Endodermal cell (in vitro differentiated cells): ENCODE measurements at regions not wholly inside any gene's neighbourhood (a gene's known extent, or its start where the extent isn't known, plus 50 kb on each side); places are given as distances from the start of the nearest gene placed in this dataset.
"Not testable (repeated sequence)": the region's sequence is repeated elsewhere in the genome, so short reads cannot be mapped to it uniquely, and the experiment has no call there.

Source experiments
- DNase-seq: peaks from one replicate; pipeline ENCODE4 v3.0.0-alpha.2; 2017
- H3K27ac ChIP-seq: 2 replicates; pipeline ENCODE4 v1.5.1; 2013; ENCODE audit warnings: mild to moderate bottlenecking, low read depth, low read length, moderate library complexity
- H3K27me3 ChIP-seq: 2 replicates; pipeline ENCODE4 v1.6.1; 2013; ENCODE audit warnings: mild to moderate bottlenecking, low read length, moderate library complexity; ENCODE audit not compliant: insufficient read depth, control insufficient read depth, poor library complexity, severe bottlenecking
- H3K36me3 ChIP-seq: 2 replicates; pipeline ENCODE4 v1.7.0; 2013; ENCODE audit warnings: mild to moderate bottlenecking, low read length, moderate library complexity; ENCODE audit not compliant: control insufficient read depth, insufficient read depth
- H3K4me1 ChIP-seq: one replicate; pipeline ENCODE4 v1.7.0; 2013; ENCODE audit warnings: low read length; ENCODE audit not compliant: control insufficient read depth, insufficient read depth
- H3K4me3 ChIP-seq: 2 replicates; pipeline ENCODE4 v1.5.1; 2013; ENCODE audit warnings: mild to moderate bottlenecking, low read length, moderate library complexity
- H3K9ac ChIP-seq: 2 replicates; pipeline ENCODE4 v1.6.1; 2013; ENCODE audit warnings: mild to moderate bottlenecking, low read length, moderate library complexity; ENCODE audit not compliant: poor library complexity, severe bottlenecking; ENCODE audit errors: extremely low read depth
- H3K9me3 ChIP-seq: 2 replicates; pipeline ENCODE4 v1.6.1; 2013; ENCODE audit warnings: mild to moderate bottlenecking, low read length, moderate library complexity; ENCODE audit not compliant: control insufficient read depth
- H3K27ac Mint-ChIP-seq: 2 replicates; pipeline ENCODE4 v1.8.0; 2020; ENCODE audit warnings: mixed read lengths
- H3K27me3 Mint-ChIP-seq: 2 replicates; pipeline ENCODE4 v1.8.0; 2021; ENCODE audit warnings: mild to moderate bottlenecking, mixed read lengths; ENCODE audit not compliant: insufficient read depth
- H3K36me3 Mint-ChIP-seq: 2 replicates; pipeline ENCODE4 v1.8.0; 2020; ENCODE audit warnings: low read depth, mixed read lengths
- H3K4me1 Mint-ChIP-seq: 2 replicates; pipeline ENCODE4 v1.8.0; 2020; ENCODE audit warnings: mixed read lengths
- H3K4me3 Mint-ChIP-seq: 2 replicates; pipeline ENCODE4 v1.8.0; 2020; ENCODE audit warnings: mild to moderate bottlenecking, moderate library complexity, mixed read lengths
- H3K9me3 Mint-ChIP-seq: 2 replicates; pipeline ENCODE4 v1.8.0; 2020; ENCODE audit warnings: mild to moderate bottlenecking, mixed read lengths
- WGBS, 2 experiments: methylation state at CpG; one replicate each; pipeline versions ENCODE4 v1.1.5 to v1.1.7; 2013; ENCODE audit warnings: missing lambda C conversion rate in 2 of 2, mixed read lengths in 1 of 2; ENCODE audit not compliant: insufficient coverage in 1 of 2, insufficient read length in 1 of 2; 5-methylcytosine and 5-hydroxymethylcytosine counted together
- TF ChIP-seq, protein P1 (sequence below): fragments of 200-600 bp; sonication (generic); conservative IDR thresholded peaks from 2 replicates; pipeline ENCODE4 v1.5.0; 2021; ENCODE audit warnings: antibody characterized with exemption, mild to moderate bottlenecking

DNA sequence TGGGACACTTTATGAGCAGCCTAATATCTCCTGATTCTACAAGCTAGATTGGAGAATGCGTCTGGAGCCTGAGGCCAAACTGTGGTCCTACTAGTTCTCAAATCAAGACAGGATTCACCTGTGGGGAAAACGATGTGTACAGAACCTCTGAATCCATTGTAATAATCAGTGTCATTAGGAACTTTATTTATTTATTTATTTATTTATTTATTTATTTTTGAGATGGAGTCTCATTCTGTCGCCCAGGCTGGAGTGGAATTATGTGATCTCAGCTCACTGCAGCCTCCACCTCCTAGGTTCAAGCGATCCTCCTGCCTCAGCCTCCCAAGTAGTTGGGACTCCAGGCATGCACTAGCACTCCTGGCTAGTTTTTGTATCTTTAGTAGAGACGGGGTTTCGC lies 52.6 kb upstream of the KIF26B start:
- not testable (repeated sequence) for H3K9me3 Mint-ChIP-seq, H3K4me1 ChIP-seq, H3K9me3 ChIP-seq, H3K4me3 Mint-ChIP-seq, H3K27ac Mint-ChIP-seq, H3K27me3 Mint-ChIP-seq, H3K4me3 ChIP-seq, H3K27me3 ChIP-seq, H3K9ac ChIP-seq, H3K36me3 Mint-ChIP-seq, H3K27ac ChIP-seq, H3K36me3 ChIP-seq, DNase-seq
- H3K4me1 Mint-ChIP-seq, result peaks cover 15% of the 10 kb centered on the region
- 93 to 96% methylated on average over 4 to 6 of the region's 6 CpGs for WGBS, 2 experiments

DNA sequence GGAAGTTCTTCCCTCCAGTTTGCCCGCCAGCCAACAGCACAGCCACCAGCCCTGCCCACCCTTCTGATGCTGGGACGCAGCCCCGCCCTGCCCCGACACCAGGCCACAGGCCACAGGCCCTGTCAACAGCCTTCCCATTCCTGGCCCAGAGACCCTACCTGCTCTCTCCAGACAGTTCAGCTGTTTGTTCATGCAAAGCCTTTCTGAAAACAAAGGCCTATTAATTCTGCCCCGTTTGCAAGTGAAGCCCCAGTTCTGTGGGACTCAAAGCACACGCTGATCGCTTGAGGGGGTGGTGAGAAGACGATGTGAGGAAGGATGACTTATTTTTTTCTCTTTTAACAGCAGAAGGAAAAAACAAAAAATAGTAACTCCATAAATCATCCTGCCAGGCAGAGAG lies 55.4 kb upstream of the KIF26B start:
- H3K4me1 Mint-ChIP-seq, result peaks cover 32% of the 10 kb centered on the region
- H3K4me3 ChIP-seq, result no peak overlapping the region
- no peak overlapping the region for H3K27ac Mint-ChIP-seq
- no peaks in the 10 kb centered on the region for H3K27me3 ChIP-seq
- 75 to 87% methylated on average over 4 to 8 of the region's 8 CpGs for WGBS, 2 experiments
- no peaks in the 10 kb centered on the region for H3K36me3 Mint-ChIP-seq
- no peaks in the 10 kb centered on the region for H3K9me3 ChIP-seq
- H3K27ac ChIP-seq, result no peak overlapping the region
- H3K9ac ChIP-seq, result no peak overlapping the region
- no peaks in the 10 kb centered on the region for H3K27me3 Mint-ChIP-seq
- peaks cover under 1% of the 10 kb centered on the region for H3K9me3 Mint-ChIP-seq
- peaks cover 17% of the 10 kb centered on the region for H3K4me1 ChIP-seq
- no peaks in the 10 kb centered on the region for H3K36me3 ChIP-seq
- TF ChIP-seq, protein P1, sequence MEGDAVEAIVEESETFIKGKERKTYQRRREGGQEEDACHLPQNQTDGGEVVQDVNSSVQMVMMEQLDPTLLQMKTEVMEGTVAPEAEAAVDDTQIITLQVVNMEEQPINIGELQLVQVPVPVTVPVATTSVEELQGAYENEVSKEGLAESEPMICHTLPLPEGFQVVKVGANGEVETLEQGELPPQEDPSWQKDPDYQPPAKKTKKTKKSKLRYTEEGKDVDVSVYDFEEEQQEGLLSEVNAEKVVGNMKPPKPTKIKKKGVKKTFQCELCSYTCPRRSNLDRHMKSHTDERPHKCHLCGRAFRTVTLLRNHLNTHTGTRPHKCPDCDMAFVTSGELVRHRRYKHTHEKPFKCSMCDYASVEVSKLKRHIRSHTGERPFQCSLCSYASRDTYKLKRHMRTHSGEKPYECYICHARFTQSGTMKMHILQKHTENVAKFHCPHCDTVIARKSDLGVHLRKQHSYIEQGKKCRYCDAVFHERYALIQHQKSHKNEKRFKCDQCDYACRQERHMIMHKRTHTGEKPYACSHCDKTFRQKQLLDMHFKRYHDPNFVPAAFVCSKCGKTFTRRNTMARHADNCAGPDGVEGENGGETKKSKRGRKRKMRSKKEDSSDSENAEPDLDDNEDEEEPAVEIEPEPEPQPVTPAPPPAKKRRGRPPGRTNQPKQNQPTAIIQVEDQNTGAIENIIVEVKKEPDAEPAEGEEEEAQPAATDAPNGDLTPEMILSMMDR, result no peak
- no peak for DNase-seq
- no peak overlapping the region for H3K4me3 Mint-ChIP-seq

DNA sequence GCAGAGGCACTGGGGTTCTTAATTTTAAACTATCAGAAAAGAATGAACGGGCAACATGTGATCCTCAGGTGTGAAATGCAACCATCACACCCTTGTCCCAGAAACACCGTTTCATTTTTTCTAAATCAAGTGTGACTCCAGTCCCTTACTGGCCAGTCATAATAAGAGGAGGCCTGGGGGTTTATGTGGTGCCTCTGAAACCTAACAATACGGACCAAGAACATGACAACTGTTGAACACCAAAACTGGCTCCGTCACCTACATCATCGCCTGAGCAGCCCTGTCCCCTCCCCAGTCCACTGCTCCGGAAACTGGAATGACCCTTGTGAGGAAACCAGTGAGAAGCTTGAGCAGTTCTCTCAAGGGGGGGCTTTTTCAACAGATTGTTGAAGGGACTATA lies 55.9 kb upstream of the KIF26B start:
- H3K4me1 Mint-ChIP-seq, result peaks cover 37% of the 10 kb centered on the region
- Histone ChIP-seq H3K4me3 (no peak overlapping the region), H3K27me3 (no peaks in the 10 kb centered on the region), H3K27ac (no peak overlapping the region), H3K4me1 (peaks cover 17% of the 10 kb centered on the region), H3K9me3 (no peaks in the 10 kb centered on the region), H3K9ac (no peak overlapping the region), H3K36me3 (no peaks in the 10 kb centered on the region)
- no peak for DNase-seq
- no peaks in the 10 kb centered on the region for H3K27me3 Mint-ChIP-seq
- H3K9me3 Mint-ChIP-seq, result no peaks in the 10 kb centered on the region
- H3K27ac Mint-ChIP-seq, result no peak overlapping the region
- H3K36me3 Mint-ChIP-seq, result no peaks in the 10 kb centered on the region
- H3K4me3 Mint-ChIP-seq, result no peak overlapping the region
- WGBS, 2 experiments, result 98% methylated on average over 5 to 6 of the region's 6 CpGs
- TF ChIP-seq, protein P1, result no peak
